Activated T-cell treated with anti-CD3 and anti-CD28 coated beads for 4 hours (primary cell): ENCODE measurements at regions not wholly inside any gene's neighbourhood (a gene's known extent, or its start where the extent isn't known, plus 50 kb on each side); places are given as distances from the start of the nearest gene placed in this dataset.

ENCODE experiments used
- DNase-seq: peaks from one replicate; pipeline ENCODE4 v3.0.0-alpha.2; 2020

DNA sequence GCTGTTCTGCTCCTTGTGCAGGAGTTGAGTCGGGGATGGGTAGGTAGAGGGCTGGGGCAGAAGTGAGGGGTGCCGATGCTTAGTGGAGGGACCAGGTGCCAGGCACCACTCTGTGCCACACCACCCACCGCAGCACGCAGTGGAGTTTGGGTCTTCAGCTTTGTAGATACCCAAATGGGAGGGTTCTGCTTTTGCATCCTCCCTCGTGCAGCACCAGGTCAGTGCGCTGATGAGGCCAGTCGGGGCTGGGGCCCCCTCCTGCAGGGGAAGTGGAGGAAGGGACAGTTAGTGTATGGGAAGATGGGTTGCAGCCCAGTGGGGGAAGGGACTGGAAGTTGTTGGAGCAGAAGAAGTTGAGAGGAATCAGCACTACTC, 244.0 kb downstream of the RHOU start:
- DNase-seq: no peak

GRCh38 chr1:228979774-228980173, 244.5 kb downstream of the RHOU start:
- DNase-seq: no peak

GRCh38 chr1:228980232-228980937, 245.1 kb downstream of the RHOU start:
- no peak for DNase-seq

- no peak for DNase-seq
These were observed 247.4 kb downstream of the RHOU start for GRCh38 chr1:228982637-228983036.

GRCh38 chr1:228983231-228983660, 248.0 kb downstream of the RHOU start:
- DNase-seq: no peak

GRCh38 chr1:228983661-228984060, 248.4 kb downstream of the RHOU start:
- no peak for DNase-seq

- DNase-seq: no peak
These were observed 248.8 kb downstream of the RHOU start for GRCh38 chr1:228984107-228984506.

DNA sequence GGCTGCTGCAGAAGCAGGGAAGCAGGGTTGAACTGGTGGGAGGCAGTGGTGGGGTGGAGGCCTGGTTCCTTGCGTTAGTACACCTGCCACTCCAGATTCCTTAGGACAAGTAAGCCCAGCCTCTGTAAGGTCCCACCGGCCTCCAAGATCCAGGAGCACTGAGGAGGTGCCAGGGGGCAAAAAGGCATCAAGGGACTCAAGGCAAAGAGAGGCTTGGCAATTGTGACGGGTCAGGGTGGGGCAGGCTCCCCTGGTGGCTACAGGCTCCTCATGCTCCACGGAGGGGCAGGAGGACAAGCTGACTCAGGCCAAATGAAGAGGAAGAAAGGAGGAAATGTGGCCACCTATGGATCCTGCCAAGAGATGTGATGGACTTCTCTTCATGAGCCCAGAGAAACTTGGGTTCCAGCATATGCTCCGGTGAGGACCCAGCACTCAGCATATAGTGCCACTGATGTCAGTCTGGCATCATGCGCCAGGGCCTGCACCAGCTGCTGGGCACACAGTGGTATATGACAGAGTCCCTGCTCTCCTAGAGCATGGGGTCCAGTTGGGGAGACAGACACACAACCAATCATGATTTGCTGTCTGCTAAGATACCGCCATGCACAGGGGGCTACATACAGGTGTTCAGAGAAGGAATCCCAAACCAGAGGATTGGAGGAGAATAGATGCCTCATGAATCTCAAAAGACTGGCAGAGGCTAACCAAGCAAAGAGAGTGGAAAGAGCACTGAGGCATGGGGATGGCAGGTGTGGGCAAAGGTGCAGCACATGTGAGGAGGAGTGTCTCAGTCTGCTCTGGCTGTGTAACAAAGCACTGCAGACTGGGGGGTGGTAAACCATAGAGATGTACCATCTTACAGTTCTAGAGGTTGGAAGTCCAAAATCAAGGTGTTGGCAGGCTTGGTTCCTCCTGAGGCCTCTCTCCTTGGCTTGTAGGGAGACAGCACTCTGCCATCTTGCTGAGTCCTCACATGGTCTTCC, 249.7 kb downstream of the RHOU start:
- DNase-seq: no peak

DNA sequence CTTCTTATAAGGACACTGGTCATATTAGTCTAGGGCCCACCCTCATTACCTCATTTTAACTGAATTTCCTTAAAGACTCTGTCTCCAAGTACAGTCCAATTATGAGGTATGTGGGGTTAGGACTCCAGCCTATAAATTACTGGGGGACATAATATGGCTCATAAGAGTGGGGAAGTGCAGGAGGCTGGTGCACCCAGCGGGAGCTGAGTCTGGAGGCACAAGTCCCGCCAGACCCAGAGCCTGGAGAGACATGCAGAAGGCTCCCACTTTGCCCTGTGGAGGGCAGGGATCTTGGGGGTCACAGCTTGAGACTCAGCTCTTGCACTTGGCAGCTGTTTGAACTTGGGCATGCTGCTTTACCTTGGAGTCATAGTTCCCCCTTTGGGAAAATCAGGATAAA, 250.4 kb downstream of the RHOU start:
- no peak for DNase-seq

DNA sequence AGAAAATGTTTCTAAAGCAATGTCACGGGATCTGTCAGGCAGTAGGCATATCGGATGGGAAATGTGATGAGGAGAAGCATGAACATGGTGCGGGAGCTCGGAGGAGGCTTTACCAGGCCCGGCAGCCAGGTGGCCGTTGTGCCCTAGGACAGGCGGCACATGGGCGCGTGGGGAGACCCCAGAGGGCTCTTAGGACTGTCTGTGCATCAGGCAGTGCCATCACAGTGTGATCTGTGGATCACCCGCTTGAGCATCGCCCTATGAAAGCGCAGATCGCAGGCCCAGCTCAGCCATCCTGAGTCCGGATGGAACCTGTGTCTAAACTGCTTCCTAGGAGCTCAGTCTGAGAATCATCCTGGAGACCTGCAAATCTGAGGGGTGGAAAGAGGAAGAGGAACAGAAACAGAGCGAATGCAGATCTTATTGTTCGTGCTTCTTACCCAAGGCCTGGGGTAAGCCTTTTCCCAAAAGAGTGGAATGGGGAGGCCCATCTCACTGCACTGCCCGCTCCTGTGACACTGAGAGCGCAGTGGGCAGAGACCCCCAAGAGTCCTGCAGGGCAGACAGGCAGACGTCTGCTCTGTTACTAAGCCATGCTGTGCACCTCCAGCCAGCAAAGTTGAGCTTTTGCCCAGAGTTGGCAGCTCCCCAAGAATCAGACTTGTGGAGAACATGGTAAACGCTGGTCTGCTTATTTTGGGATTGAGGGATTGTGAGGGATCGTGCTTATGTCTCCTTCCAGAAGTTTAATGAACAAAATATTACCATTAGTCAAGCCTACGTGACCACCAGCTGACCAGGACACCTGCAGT, 251.0 kb downstream of the RHOU start:
- DNase-seq: no peak

DNA sequence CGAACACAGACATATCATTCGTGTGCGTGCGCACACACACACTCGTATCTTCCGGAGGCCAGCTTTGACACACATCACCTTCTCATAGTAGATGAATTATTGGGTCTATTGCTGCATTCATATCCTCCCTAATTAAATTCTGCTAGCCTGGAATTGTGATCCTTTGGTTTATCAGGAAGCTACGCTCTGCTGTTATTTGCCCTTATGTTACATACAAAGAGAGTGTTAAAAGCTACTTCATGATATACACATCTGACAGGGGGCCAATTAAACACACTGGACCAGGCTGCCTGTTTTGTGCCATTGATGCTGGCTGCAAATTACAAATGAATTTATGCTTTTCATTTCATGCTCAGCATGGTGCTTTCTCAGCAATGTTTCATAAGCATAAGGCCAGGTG, 252.0 kb downstream of the RHOU start:
- no peak for DNase-seq

DNA sequence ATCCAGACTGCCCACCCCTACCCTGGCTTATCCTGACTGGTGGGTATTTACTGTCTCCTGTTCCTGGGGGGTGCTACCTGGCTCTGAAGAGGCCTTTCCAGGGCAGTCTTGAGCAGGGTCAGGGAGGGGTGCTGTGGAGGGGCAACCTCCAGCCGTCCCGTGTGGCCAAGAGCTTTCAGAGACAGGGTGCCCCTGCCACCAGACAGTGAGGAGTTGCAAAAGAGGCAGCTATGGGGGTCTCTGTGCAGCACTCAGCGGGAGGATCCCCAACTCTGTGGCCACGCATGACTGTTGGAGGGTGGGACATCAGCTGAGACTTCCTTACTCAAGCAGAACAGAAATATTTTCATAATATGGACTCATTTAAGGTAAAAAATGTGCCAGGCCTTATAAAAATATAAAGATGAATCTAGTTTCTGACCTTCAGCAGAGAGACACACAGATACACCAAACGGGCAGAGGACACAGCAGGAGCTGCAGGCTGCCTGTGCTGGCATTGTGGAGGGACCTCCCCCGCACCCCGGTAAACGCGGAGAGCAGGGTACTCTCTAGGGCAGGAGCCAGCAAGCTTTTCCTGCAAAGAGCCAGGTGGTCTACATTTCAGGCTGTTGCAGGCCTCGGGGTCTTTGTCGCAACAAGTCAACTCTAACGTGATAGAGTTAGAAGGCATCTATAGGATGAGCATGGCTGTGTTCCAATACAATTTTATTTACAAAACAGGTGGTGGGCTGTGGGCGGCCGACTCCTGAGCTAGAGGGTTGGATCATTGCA, 252.6 kb downstream of the RHOU start:
- no peak for DNase-seq

DNA sequence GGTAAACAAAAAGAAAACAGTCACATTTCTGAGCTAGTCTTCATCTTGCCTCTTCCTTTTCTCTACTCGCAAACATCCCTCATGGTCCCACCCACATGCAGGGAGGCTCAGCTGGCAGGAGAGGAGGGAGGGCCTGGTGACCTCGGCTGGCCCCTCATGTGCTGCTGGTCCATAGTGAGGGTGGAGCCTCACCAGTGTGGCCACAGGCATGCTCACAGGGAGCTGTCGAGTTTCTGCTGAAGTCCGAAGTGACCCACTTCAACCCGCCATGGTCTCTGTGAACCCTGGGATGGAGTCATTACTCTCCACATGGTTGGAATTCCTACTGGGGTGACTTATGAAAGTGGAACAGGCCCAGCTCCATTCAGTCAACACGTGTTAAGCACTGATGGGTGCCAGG, 253.4 kb downstream of the RHOU start:
- DNase-seq: no peak

DNA sequence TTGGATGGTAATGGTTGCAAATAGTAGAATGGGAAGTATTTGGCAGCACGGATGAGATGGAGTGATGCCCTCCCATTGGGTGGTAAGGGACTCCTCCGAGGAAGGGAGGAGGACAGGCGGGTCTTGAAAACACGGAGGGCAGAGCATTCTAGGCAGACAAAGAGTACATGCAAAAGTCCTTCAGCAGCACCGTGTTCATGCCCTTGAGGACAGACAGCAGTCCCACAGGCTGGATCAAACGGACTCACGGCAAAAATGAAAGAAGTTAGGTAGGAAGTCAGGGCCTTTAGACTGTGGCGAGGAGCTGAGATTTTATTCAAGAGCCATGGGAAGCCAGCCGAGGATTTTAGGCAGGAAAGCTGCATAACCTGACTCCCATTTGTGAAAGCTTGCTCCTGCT, 253.9 kb downstream of the RHOU start:
- DNase-seq: no peak

DNA sequence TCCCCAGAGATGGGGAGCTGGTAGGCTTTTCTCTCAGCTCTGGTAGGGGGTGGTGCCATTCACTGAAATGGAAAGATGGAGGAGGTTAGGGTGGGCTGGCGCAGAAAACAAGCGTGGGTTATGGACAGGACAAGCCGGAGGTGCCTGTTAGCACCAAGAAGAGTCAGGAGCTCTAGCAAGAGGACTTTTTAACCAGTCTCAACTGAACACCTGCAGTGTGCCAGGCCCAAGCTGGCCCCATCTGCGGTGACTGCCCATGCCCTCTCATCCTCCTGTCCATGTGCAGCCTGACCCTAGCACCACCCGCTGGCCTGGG, 254.4 kb downstream of the RHOU start:
- DNase-seq: no peak

- DNase-seq: no peak
These were observed 254.9 kb downstream of the RHOU start for GRCh38 chr1:228989992-228990827.

GRCh38 chr1:228990906-228991569, 255.8 kb downstream of the RHOU start:
- no peak for DNase-seq

DNA sequence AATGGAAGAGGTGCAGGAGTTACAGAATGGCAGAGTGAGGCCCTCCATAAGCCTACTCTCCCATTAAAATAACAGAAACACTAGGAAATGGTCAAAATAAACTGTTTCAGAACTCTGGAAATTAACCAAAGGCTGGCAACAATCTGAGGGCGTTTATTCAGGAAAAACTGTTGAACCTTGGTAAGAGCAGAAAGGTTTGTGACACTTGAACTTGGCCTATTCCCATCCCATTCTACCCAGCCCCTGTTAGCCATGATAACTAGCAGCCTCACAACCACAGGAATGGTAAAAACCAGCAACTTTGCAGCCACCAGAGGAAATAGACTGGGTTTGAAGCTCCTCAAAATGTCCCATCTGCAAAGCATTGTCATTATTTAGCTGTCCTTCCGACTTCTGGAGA, 256.8 kb downstream of the RHOU start:
- no peak for DNase-seq

GRCh38 chr1:228992907-228993535, 257.7 kb downstream of the RHOU start:
- no peak for DNase-seq
